Epithelial cell of esophagus (primary cell): ENCODE measurements at regions not wholly inside any gene's neighbourhood (a gene's known extent, or its start where the extent isn't known, plus 50 kb on each side); places are given as distances from the start of the nearest gene placed in this dataset.
"Not testable (repeated sequence)": the region's sequence is repeated elsewhere in the genome, so short reads cannot be mapped to it uniquely, and the experiment has no call there.

Experiments used
- DNase-seq: peaks from one replicate; pipeline ENCODE4 v3.0.0; 2010; ENCODE audit warnings: low read depth
- H3K4me3 ChIP-seq: 2 replicates; pipeline ENCODE4 v1.5.1; 2011; ENCODE audit warnings: mild to moderate bottlenecking, low read length, control low read depth
- TF ChIP-seq, protein P1 (sequence below): IDR thresholded peaks from 2 replicates; pipeline ENCODE4 v1.5.1; 2011; ENCODE audit warnings: low read depth, mild to moderate bottlenecking, low read length, control low read depth, inconsistent platforms; ENCODE audit not compliant: insufficient read depth; ENCODE audit errors: missing control alignments

GRCh38 chr7:9031386-9031785 is 598.0 kb downstream of the NXPH1 start:
- no peak for DNase-seq
- TF ChIP-seq, protein P1, sequence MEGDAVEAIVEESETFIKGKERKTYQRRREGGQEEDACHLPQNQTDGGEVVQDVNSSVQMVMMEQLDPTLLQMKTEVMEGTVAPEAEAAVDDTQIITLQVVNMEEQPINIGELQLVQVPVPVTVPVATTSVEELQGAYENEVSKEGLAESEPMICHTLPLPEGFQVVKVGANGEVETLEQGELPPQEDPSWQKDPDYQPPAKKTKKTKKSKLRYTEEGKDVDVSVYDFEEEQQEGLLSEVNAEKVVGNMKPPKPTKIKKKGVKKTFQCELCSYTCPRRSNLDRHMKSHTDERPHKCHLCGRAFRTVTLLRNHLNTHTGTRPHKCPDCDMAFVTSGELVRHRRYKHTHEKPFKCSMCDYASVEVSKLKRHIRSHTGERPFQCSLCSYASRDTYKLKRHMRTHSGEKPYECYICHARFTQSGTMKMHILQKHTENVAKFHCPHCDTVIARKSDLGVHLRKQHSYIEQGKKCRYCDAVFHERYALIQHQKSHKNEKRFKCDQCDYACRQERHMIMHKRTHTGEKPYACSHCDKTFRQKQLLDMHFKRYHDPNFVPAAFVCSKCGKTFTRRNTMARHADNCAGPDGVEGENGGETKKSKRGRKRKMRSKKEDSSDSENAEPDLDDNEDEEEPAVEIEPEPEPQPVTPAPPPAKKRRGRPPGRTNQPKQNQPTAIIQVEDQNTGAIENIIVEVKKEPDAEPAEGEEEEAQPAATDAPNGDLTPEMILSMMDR = no peak
- H3K4me3 ChIP-seq = no peak overlapping the region

DNA sequence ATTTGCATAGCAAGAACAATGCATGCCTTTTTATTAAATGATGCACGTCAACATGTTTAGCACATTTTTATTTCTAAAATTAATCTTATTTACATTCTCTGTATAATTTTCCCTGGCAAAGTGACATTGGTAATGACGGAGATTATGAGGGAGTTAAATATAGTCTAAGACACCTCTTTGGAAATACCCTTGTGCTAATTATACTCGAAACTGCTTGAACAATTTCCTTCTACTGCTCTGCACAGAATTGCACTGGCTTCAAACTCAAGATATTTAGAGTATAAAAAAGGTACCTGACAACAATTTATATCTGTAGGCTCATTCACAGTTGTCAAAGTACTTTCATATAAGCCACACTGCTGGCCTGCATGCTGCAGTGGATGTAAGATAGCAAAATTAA is 602.7 kb downstream of the NXPH1 start:
- no peak overlapping the region for H3K4me3 ChIP-seq
- TF ChIP-seq, protein P1 = no peak
- DNase-seq = no peak

- TF ChIP-seq, protein P1 = no peak
Observed at GRCh38 chr7:9071160-9071762, 637.9 kb downstream of the NXPH1 start.

DNA sequence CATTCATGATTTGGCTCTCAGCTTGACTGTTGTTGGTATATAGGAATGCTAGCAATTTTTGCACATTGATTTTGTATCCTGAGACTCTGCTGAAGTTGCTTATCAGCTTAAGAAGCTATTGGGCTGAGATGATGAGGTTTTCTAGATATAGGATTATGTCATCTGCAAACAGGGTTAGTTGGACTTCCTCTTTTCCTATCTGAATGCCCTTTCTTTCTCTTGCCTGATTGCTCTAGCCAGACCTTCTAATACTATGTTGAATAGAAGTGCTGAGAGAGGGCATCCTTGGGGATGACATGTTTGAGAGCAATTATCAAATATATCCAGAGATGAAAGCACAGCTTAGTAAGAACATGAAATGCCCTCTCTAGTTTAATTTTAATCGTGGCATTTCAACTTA is 642.4 kb downstream of the NXPH1 start:
- not testable (repeated sequence) for DNase-seq

More at GRCh38 chr7:9071160-9071762, 637.9 kb downstream of the NXPH1 start:
- H3K4me3 ChIP-seq = no peak overlapping the region
- no peak for DNase-seq

GRCh38 chr7:9082203-9082602 is 648.8 kb downstream of the NXPH1 start:
- no peak overlapping the region for H3K4me3 ChIP-seq
- no peak for DNase-seq
- TF ChIP-seq, protein P1 = no peak

More for the DNA sequence above, 642.4 kb downstream of the NXPH1 start:
- H3K4me3 ChIP-seq = not testable (repeated sequence)

GRCh38 chr7:9083837-9084236 is 650.4 kb downstream of the NXPH1 start:
- TF ChIP-seq, protein P1 = no peak
- no peak overlapping the region for H3K4me3 ChIP-seq
- DNase-seq = no peak

- no peak overlapping the region for H3K4me3 ChIP-seq
- TF ChIP-seq, protein P1 = no peak
- no peak for DNase-seq
Observed at GRCh38 chr7:9091282-9091681, 657.9 kb downstream of the NXPH1 start.
